Smooth muscle cell (in vitro differentiated cells): ENCODE measurements at regions not wholly inside any gene's neighbourhood (a gene's known extent, or its start where the extent isn't known, plus 50 kb on each side); places are given as distances from the start of the nearest gene placed in this dataset.

ENCODE experiments used
- DNase-seq: peaks from one replicate; lab custom pipeline; 2025; ENCODE audit not compliant: unreplicated experiment; lab: John Stamatoyannopoulos, UW
- H2AFZ ChIP-seq: fragments of 200-600 bp; sonication (generic); 2 replicates; pipeline ENCODE4 v1.6.0; 2016; ENCODE audit warnings: antibody characterized with exemption, low read depth, mild to moderate bottlenecking
- H3F3A ChIP-seq: fragments of 200-600 bp; sonication (generic); 2 replicates; pipeline ENCODE4 v1.6.0; 2017; ENCODE audit warnings: antibody characterized with exemption, low read depth
- H3K27ac ChIP-seq: fragments of 200-600 bp; sonication (generic); 2 replicates; pipeline ENCODE4 v1.5.1; 2016; ENCODE audit warnings: low read depth, mild to moderate bottlenecking
- H3K27me3 ChIP-seq: fragments of 200-600 bp; sonication (generic); 2 replicates; pipeline ENCODE4 v1.6.1; 2016; ENCODE audit warnings: low read depth, mild to moderate bottlenecking
- H3K36me3 ChIP-seq: fragments of 200-600 bp; sonication (generic); 2 replicates; pipeline ENCODE4 v1.5.1; 2016; ENCODE audit warnings: low read depth
- H3K4me1 ChIP-seq: fragments of 200-600 bp; sonication (generic); 2 replicates; pipeline ENCODE4 v1.5.1; 2016; ENCODE audit warnings: low read depth
- H3K4me2 ChIP-seq: fragments of 200-600 bp; sonication (generic); 2 replicates; pipeline ENCODE4 v1.6.0; 2016; ENCODE audit warnings: mild to moderate bottlenecking
- H3K4me3 ChIP-seq: fragments of 200-600 bp; sonication (generic); 2 replicates; pipeline ENCODE4 v1.5.1; 2016; ENCODE audit warnings: mild to moderate bottlenecking
- H3K79me2 ChIP-seq: fragments of 200-600 bp; sonication (generic); 2 replicates; pipeline ENCODE4 v1.6.0; 2016; ENCODE audit warnings: low read depth, mild to moderate bottlenecking
- H3K9ac ChIP-seq: fragments of 200-600 bp; sonication (generic); 2 replicates; pipeline ENCODE4 v1.6.0; 2016; ENCODE audit warnings: low read depth
- H3K9me3 ChIP-seq: fragments of 200-600 bp; sonication (generic); replicated peaks from 2 replicates; pipeline ENCODE4 v1.5.1; 2016; ENCODE audit warnings: low read depth
- H4K20me1 ChIP-seq: fragments of 200-600 bp; sonication (generic); 2 replicates; pipeline ENCODE4 v1.6.0; 2016; ENCODE audit warnings: low read depth
- WGBS: methylation state at CpG from one replicate; pipeline ENCODE4 v1.1.7; 2016; ENCODE audit warnings: low lambda C conversion rate; 5-methylcytosine and 5-hydroxymethylcytosine counted together
- TF ChIP-seq, protein P1 (sequence below): fragments of 200-600 bp; sonication (generic); IDR thresholded peaks from 2 replicates; pipeline ENCODE4 v1.5.1; 2017; ENCODE audit warnings: borderline replicate concordance, mild to moderate bottlenecking, antibody characterized with exemption; ENCODE audit not compliant: insufficient read depth, poor library complexity, severe bottlenecking

DNA sequence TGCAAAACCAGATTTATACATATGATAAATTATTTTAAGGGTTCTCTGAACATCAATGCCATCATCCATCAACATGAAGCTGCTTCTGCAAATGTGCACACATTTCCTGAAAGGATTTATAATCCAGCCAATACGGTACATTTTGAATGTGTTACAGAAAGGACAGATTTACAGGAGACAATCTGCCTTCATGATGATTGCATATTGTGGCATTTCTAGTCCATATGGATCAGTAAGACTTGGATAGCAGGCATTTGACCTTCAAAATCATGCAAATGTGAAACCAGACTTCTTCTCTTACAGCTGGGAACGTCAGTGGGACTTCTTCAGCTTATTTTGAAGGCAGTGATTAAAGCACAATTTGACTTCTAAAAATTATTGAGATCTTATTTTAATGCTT, 217.3 kb upstream of the GK2 start:
- Histone ChIP-seq H3K4me3 (no peak overlapping the region), H3K4me2 (no peak overlapping the region), H3K79me2 (no peaks in the 10 kb centered on the region), H3K27me3 (no peaks in the 10 kb centered on the region), H2AFZ (no peak overlapping the region), H3K27ac (no peak overlapping the region), H3K4me1 (no peaks in the 10 kb centered on the region), H4K20me1 (no peaks in the 10 kb centered on the region), H3K36me3 (no peaks in the 10 kb centered on the region), H3F3A (no peaks in the 10 kb centered on the region), H3K9me3 (no peaks in the 10 kb centered on the region), H3K9ac (no peak overlapping the region)
- DNase-seq = no peak
- WGBS = 75% methylated on average over 2 of the region's 2 CpGs
- TF ChIP-seq, protein P1, sequence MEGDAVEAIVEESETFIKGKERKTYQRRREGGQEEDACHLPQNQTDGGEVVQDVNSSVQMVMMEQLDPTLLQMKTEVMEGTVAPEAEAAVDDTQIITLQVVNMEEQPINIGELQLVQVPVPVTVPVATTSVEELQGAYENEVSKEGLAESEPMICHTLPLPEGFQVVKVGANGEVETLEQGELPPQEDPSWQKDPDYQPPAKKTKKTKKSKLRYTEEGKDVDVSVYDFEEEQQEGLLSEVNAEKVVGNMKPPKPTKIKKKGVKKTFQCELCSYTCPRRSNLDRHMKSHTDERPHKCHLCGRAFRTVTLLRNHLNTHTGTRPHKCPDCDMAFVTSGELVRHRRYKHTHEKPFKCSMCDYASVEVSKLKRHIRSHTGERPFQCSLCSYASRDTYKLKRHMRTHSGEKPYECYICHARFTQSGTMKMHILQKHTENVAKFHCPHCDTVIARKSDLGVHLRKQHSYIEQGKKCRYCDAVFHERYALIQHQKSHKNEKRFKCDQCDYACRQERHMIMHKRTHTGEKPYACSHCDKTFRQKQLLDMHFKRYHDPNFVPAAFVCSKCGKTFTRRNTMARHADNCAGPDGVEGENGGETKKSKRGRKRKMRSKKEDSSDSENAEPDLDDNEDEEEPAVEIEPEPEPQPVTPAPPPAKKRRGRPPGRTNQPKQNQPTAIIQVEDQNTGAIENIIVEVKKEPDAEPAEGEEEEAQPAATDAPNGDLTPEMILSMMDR = no peak

DNA sequence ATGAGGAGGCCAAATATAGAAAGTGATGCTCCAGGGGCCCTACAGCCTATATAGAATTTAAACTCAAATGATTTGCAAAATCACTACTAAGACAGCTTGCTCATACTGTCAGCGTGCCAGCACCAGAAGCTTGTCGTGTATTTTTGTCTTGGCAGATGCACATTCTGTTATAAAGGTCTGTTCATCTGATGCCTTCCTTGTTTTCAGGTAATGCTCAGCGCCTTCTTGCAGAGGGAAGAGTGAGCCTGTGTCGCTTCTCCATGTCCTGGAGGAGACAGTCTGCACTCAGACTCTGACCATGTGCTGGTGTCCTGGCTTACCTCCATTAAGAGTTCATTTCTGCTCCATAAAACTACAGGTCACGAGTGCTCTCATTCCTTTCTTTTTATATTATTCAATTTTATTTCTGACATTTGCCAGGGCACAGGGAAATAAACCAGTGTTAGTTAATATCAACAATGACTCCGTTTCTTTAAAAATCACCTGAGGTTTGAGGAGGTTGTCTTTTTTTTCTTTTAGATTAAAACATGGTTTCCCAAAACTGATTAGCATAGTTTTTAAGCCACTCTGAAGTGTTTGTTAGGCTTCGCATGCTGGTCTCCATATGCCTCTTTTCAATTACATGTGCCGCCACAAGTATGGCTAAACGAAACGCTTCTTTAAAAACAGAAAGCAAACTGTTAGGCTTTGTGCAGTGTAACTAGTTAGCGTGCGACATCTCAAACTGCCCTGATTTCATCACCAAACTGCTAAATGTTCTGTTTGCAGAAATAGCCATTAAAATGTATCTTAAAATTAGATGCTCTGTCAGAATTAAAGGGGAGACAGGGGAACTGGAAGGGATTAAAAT, 215.2 kb upstream of the GK2 start:
- H4K20me1 ChIP-seq = no peaks in the 10 kb centered on the region
- no peaks in the 10 kb centered on the region for H3K9me3 ChIP-seq
- DNase-seq = no peak
- H3K4me3 ChIP-seq = no peak overlapping the region
- TF ChIP-seq, protein P1 = no peak
- no peak overlapping the region for H2AFZ ChIP-seq
- no peak overlapping the region for H3K4me2 ChIP-seq
- H3K9ac ChIP-seq = no peak overlapping the region
- H3K4me1 ChIP-seq = no peaks in the 10 kb centered on the region
- 91% methylated on average over 12 of the region's 12 CpGs for WGBS
- no peak overlapping the region for H3K27ac ChIP-seq
- H3K27me3 ChIP-seq = no peaks in the 10 kb centered on the region
- H3K36me3 ChIP-seq = no peaks in the 10 kb centered on the region
- no peaks in the 10 kb centered on the region for H3K79me2 ChIP-seq
- H3F3A ChIP-seq = no peaks in the 10 kb centered on the region

DNA sequence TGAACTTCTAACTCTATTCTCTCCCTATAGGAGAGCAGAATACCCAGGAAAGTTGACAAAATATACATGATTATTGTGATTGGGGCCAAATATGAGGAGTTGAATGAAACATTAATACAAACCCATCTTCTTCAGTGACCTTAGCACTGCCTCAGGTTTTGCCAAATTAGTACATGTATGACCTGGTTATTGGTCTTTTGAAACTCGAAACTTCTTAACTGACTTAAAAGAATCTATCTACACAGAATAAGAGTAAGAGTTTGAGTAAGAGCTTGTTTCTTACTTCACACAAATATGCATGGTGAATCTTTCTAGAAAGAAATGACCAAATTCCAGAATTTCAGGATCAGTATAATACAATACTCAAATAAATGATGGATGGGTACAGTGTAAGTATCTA, 213.0 kb upstream of the GK2 start:
- no peaks in the 10 kb centered on the region for H3F3A ChIP-seq
- no peaks in the 10 kb centered on the region for H4K20me1 ChIP-seq
- H3K36me3 ChIP-seq = no peaks in the 10 kb centered on the region
- H3K4me1 ChIP-seq = no peaks in the 10 kb centered on the region
- H3K4me2 ChIP-seq = no peak overlapping the region
- H3K4me3 ChIP-seq = no peak overlapping the region
- H3K9ac ChIP-seq = no peak overlapping the region
- no peak for DNase-seq
- H3K9me3 ChIP-seq = no peaks in the 10 kb centered on the region
- H3K27me3 ChIP-seq = no peaks in the 10 kb centered on the region
- TF ChIP-seq, protein P1 = no peak
- 89% methylated on average over 1 of the region's 1 CpG for WGBS
- H3K79me2 ChIP-seq = no peaks in the 10 kb centered on the region
- no peak overlapping the region for H2AFZ ChIP-seq
- no peak overlapping the region for H3K27ac ChIP-seq

DNA sequence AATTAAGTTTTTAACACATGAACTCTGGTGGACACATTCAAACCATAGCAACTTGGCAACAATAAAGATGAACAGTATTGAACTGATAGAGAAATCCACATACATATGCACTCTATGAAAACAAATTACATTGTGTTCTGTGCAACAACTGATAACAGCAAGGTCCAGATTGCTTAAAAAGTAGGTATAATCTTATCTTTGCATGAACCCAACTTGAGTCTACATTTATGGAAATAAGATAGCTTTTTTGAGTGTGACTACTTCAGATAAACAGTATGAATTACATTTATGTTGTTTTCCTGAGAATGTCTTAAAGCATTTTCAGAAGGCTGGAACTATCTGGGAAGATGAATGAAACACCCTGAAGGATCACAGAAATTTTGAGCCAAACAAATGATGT, 212.6 kb upstream of the GK2 start:
- DNase-seq = no peak
- Histone ChIP-seq H2AFZ (no peak overlapping the region), H3K4me1 (no peaks in the 10 kb centered on the region), H3K27ac (no peak overlapping the region), H3K79me2 (no peaks in the 10 kb centered on the region), H3K9me3 (no peaks in the 10 kb centered on the region), H3K4me2 (no peak overlapping the region), H3F3A (no peaks in the 10 kb centered on the region), H3K36me3 (no peaks in the 10 kb centered on the region), H3K27me3 (no peaks in the 10 kb centered on the region), H3K4me3 (no peak overlapping the region), H3K9ac (no peak overlapping the region), H4K20me1 (no peaks in the 10 kb centered on the region)
- TF ChIP-seq, protein P1 = no peak
